Osteocyte (in vitro differentiated cells): ENCODE measurements at regions not wholly inside any gene's neighbourhood (a gene's known extent, or its start where the extent isn't known, plus 50 kb on each side); places are given as distances from the start of the nearest gene placed in this dataset.
"Not testable (repeated sequence)": the region's sequence is repeated elsewhere in the genome, so short reads cannot be mapped to it uniquely, and the experiment has no call there.

Experiments
- DNase-seq: peaks from one replicate; pipeline ENCODE4 v3.0.0; 2021; ENCODE audit warnings: mixed read lengths; ENCODE audit not compliant: unreplicated experiment; ENCODE audit errors: extremely low spot score
- H3K27ac Mint-ChIP-seq: one replicate; pipeline ENCODE4 v1.8.0; 2021; ENCODE audit warnings: mild to moderate bottlenecking, mixed read lengths; ENCODE audit not compliant: unreplicated experiment
- H3K27me3 Mint-ChIP-seq: one replicate; pipeline ENCODE4 v1.8.0; 2021; ENCODE audit warnings: mixed read lengths; ENCODE audit not compliant: unreplicated experiment
- H3K36me3 Mint-ChIP-seq: one replicate; pipeline ENCODE4 v1.8.0; 2021; ENCODE audit warnings: mixed read lengths; ENCODE audit not compliant: unreplicated experiment
- H3K4me1 Mint-ChIP-seq: one replicate; pipeline ENCODE4 v1.8.0; 2021; ENCODE audit warnings: mixed read lengths; ENCODE audit not compliant: unreplicated experiment
- H3K4me3 Mint-ChIP-seq: one replicate; pipeline ENCODE4 v1.8.0; 2021; ENCODE audit warnings: mild to moderate bottlenecking, moderate library complexity, mixed read lengths; ENCODE audit not compliant: unreplicated experiment
- H3K9me3 Mint-ChIP-seq: one replicate; pipeline ENCODE4 v1.8.0; 2021; ENCODE audit warnings: mixed read lengths; ENCODE audit not compliant: unreplicated experiment
- CTCF ChIP-seq: fragments of 200-600 bp; sonication (generic); IDR thresholded peaks from 2 replicates; pipeline ENCODE4 v1.5.0; 2021; ENCODE audit warnings: antibody characterized with exemption, mild to moderate bottlenecking, moderate library complexity

DNA sequence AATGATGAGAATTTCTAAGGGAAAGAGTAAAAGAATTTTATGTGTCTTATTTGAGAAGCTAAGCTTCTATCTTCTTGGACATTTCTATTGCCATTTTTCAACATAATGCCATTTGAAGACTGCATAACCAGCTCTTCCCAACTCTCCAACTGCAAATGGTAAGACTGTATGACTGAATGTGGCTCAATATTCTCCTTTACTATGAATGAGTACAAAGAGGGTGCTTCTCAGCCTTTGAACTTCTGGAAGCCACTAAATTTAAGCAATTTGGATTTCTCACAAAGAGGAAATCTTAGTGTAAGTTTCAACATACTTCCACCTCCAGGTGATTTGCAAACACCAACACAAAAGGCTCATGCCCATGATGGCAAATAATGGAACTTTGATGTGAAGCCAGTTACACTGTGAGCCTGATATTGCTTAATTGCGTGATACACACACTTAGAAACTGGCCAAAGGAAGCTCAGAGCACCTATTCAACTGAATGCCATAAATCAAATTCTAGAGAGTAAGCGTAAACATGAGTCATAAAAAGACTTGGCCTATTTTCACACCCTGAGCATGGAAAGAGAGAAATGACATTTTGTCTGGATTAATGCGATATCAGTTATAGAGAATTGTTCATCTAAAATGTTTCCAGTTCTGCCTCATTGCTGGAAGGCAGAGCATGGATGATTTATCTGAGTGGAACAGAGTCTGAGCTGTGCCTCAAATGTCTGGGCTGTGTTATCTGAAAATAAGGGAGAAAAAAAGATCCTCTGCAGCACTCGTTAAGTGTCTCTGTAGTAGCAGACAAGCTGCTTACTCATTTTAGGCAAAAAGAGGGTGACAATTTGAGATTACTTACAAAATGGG, 145.3 kb downstream of the PLK2 start:
- no peaks in the 10 kb centered on the region for H3K9me3 Mint-ChIP-seq
- no peaks in the 10 kb centered on the region for H3K27me3 Mint-ChIP-seq
- no peak for TF ChIP-seq CTCF
- no peak overlapping the region for H3K4me3 Mint-ChIP-seq
- no peaks in the 10 kb centered on the region for H3K4me1 Mint-ChIP-seq
- no peaks in the 10 kb centered on the region for H3K36me3 Mint-ChIP-seq
- DNase-seq, result no peak
- H3K27ac Mint-ChIP-seq, result no peak overlapping the region

GRCh38 chr5:58312299-58312698, 147.6 kb downstream of the PLK2 start:
- Mint-ChIP-seq H3K4me3 (no peak overlapping the region), H3K36me3 (no peaks in the 10 kb centered on the region)

DNA sequence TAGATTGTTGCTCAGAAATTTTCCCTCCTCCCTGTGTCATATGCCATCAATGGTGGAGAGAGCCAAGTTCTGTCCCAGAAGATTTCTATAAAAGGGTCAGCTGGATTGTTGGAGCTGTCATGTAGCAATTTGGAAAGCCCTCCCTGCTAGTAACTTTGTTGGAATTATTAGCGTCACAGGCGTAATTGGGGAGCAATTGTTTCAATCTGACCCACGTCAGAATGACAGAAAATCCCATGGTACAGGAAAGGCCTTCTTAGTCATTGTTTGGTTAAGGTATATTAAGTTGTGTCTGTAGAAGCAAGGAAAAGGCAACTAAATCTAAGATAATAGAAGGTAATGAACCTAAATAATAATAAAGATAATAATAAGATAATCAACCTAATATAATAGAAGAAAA, 148.4 kb downstream of the PLK2 start:
- Mint-ChIP-seq H3K36me3 (no peaks in the 10 kb centered on the region), H3K4me1 (no peaks in the 10 kb centered on the region), H3K9me3 (no peaks in the 10 kb centered on the region), H3K27me3 (no peaks in the 10 kb centered on the region), H3K27ac (no peak overlapping the region), H3K4me3 (no peak overlapping the region)
- TF ChIP-seq CTCF, result no peak
- no peak for DNase-seq

More at GRCh38 chr5:58312299-58312698, 147.6 kb downstream of the PLK2 start:
- Mint-ChIP-seq H3K4me1 (no peaks in the 10 kb centered on the region), H3K27ac (no peak overlapping the region), H3K9me3 (no peaks in the 10 kb centered on the region), H3K27me3 (no peaks in the 10 kb centered on the region)
- TF ChIP-seq CTCF, result no peak
- no peak for DNase-seq

DNA sequence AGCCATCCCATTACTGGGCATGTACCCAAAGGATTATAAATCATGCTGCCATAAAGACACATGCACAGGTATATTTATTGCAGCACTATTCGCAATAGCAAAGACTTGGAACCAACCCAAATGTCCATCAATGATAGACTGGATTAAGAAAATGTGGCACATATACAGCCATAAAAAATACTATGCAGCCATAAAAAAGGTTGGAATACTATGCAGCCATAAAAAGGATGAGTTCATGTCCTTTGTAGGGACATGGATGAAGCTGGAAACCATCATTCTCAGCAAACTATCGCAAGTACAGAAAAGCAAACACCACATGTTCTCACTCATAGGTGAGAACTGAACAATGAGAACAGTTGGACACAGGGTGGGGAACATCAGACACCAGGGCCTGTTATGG, 151.5 kb downstream of the PLK2 start:
- H3K4me3 Mint-ChIP-seq, H3K36me3 Mint-ChIP-seq, H3K4me1 Mint-ChIP-seq, H3K9me3 Mint-ChIP-seq, H3K27ac Mint-ChIP-seq, DNase-seq, H3K27me3 Mint-ChIP-seq: not testable (repeated sequence)

DNA sequence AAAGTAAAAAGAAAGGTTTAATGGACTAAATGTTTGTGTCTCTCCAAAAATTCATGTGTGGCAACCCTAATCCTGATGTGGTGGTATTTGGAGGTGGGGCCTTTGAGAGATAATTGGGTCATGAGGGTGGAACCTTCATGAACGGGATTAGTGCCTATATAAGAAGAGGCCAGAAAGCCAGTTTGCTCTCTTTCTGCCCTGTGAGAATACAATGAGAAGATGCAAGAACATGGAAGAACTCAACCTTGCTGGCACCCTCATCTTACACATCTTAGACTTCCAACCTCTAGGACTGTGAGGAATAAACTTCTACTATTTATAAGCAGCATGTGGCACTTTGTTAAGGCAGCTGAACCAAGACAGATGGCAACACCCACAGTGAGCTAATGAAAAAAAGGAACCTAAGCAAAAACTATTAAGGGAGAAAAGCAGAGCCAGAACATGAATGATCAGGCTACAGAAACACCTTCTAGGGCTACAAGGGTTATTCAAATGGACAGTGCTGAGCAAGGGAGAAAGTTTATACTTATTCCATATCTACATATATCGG, 159.5 kb downstream of the PLK2 start:
- Mint-ChIP-seq H3K36me3 (no peaks in the 10 kb centered on the region), H3K4me1 (no peaks in the 10 kb centered on the region), H3K27me3 (no peaks in the 10 kb centered on the region), H3K9me3 (no peaks in the 10 kb centered on the region), H3K27ac (no peak overlapping the region), H3K4me3 (no peak overlapping the region)
- no peak for DNase-seq
- no peak for TF ChIP-seq CTCF
